ENCODE measurements at regions not wholly inside any gene's neighbourhood (a gene's known extent, or its start where the extent isn't known, plus 50 kb on each side); places are given as distances from the start of the nearest gene placed in this dataset.
A peak's percentile ranks its signal among the peaks of the same experiment; 100 is the strongest.

GRCh38 chr5:96054311-96055030 lies 92.8 kb upstream of the ELL2 start:
- ATAC-seq (ENCODE audit: low FRiP score) (no peak), DNase-seq (ENCODE audit: low spot score) (no peak)
- TF ChIP-seq CTCF (IDR thresholded peaks at IDR 0.05): no peak

DNA sequence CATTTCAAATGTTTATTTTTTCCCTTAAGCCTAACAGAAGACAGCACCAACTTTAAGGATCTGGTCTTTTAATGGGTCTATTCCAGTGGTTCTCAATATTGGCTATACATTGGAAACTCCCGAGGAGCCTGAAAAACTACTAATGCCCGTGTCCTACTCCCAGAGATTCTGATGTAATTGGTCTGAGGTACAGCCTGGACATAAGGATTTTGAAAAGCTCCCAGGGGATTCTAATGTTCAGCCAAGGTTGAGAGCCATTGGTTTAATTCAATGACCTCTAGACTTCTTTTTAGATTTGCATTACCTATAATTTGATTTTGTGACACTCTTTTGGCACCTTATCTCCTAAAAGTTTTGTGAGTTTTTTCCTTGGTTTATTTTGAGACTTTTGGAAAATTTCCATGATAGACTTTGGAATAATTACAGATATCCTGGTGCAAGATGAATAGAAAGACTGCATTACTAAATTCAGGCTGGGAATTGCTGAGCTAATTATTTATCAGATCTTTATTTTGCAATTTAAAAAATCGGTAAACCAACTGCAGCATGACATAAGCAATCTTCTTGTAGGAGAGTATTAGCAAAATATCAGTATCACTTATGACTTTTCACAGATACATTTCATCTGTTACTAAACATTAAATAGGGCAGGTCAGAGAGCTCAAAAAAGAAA lies 91.5 kb upstream of the ELL2 start:
- ATAC-seq (ENCODE audit: low FRiP score) (no peak), DNase-seq (ENCODE audit: low spot score) (no peak)
- TF ChIP-seq CTCF (IDR thresholded peaks at IDR 0.05): no peak

DNA sequence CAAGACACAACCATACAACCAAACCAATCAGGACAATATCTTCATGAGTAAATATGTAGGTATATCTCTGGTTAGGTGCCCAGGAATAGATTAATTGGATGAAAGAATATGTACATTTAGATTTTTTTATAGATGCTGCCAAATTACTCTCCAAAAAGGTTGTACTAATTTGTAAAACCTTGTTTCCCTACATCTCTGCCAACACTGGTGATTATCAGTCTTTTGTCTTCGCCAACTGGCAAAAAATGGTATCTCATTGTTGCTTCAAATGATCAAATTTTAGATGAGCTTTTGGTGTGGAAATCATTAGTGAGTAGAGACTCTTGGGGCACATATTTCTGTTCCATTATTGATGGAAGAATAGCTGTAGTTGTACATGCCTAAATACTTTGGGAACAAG lies 90.7 kb upstream of the ELL2 start:
- DNase-seq (ENCODE audit: low spot score): no peak
- TF ChIP-seq CTCF (IDR thresholded peaks at IDR 0.05): no peak
- ATAC-seq (ENCODE audit: low FRiP score): no peak

- no peak for DNase-seq (ENCODE audit: low spot score)
- no peak for ATAC-seq (ENCODE audit: low FRiP score)
- no peak for TF ChIP-seq CTCF (IDR thresholded peaks at IDR 0.05)
These were observed 89.8 kb upstream of the ELL2 start for GRCh38 chr5:96051401-96051830.

- ATAC-seq (ENCODE audit: low FRiP score): peak; percentile 12
- no peak for DNase-seq (ENCODE audit: low spot score)
- no peak for TF ChIP-seq CTCF (IDR thresholded peaks at IDR 0.05)
These were observed 88.7 kb upstream of the ELL2 start for GRCh38 chr5:96050273-96050880.

- no peak for TF ChIP-seq CTCF (IDR thresholded peaks at IDR 0.05)
- ATAC-seq (ENCODE audit: low FRiP score): peak; percentile 57
- no peak for DNase-seq (ENCODE audit: low spot score)
These were observed 88.0 kb upstream of the ELL2 start for GRCh38 chr5:96049398-96050272.
